ENCODE measurements at regions not wholly inside any gene's neighbourhood (a gene's known extent, or its start where the extent isn't known, plus 50 kb on each side); places are given as distances from the start of the nearest gene placed in this dataset.

- no peak overlapping the region for H3K4me2 ChIP-seq
- 56% methylated on average over 1 of the region's 1 CpG for WGBS (ENCODE audit: missing lambda C conversion rate)
- H3K9me3 ChIP-seq: no peaks in the 10 kb centered on the region
- TF ChIP-seq CEBPB (IDR thresholded peaks at IDR 0.05) (no peak), RAD21 (conservative IDR thresholded peaks at IDR 0.05 in 1 of 2, IDR thresholded peaks at IDR 0.05 in 1 of 2) (no peak), MAZ (IDR thresholded peaks at IDR 0.05; ENCODE audit: borderline replicate concordance, low read depth, low read length) (no peak), FOSB (CRISPR knock-in tag; IDR thresholded peaks at IDR 0.05) (no peak), HES2 (IDR thresholded peaks at IDR 0.05) (no peak)
- H3K4me1 ChIP-seq: no peaks in the 10 kb centered on the region
- FAIRE-seq (no peak), ATAC-seq (no peak), DNase-seq (ENCODE audit: low read depth in 1 of 2, low spot score in 1 of 2) (no peak)
- POLR2A ChIA-PET: no interaction called here
- CTCF ChIA-PET: no interaction called here
- no peak overlapping the region for H3K27ac ChIP-seq
- no peak overlapping the region for H3K4me3 ChIP-seq
These were observed 860.9 kb upstream of the SLITRK6 start for GRCh38 chr13:86660090-86660489.

GRCh38 chr13:86665842-86666241, 866.6 kb upstream of the SLITRK6 start:
- ATAC-seq (no peak), DNase-seq (ENCODE audit: low read depth in 1 of 2, low spot score in 1 of 2) (no peak), FAIRE-seq (no peak)
- no peak overlapping the region for H3K27ac ChIP-seq
- H3K4me2 ChIP-seq: no peak overlapping the region
- no peak overlapping the region for H3K4me3 ChIP-seq
- TF ChIP-seq MAFK (IDR thresholded peaks at IDR 0.05; ENCODE audit: partially characterized antibody) (peak; percentile 60), HOXB5 (CRISPR knock-in tag; IDR thresholded peaks at IDR 0.05) (no peak)
- ChIA-PET CTCF (no interaction called here), POLR2A (no interaction called here)
- no peaks in the 10 kb centered on the region for H3K4me1 ChIP-seq
- WGBS (ENCODE audit: missing lambda C conversion rate): 45% methylated on average over 3 of the region's 3 CpGs
- H3K9me3 ChIP-seq: no peaks in the 10 kb centered on the region

- no peak overlapping the region for H3K4me3 ChIP-seq
- DNase-seq (ENCODE audit: low read depth in 1 of 2, low spot score in 1 of 2): no peak
- no peak overlapping the region for H3K27ac ChIP-seq
- H3K4me2 ChIP-seq: no peak overlapping the region
- no peak for ATAC-seq
- ChIA-PET CTCF (no interaction called here), POLR2A (no interaction called here)
- FAIRE-seq: no peak
- TF ChIP-seq TP53 (CRISPR knock-in tag; IDR thresholded peaks at IDR 0.05): no peak
- no peak for TF ChIP-seq NR3C1 (IDR thresholded peaks at IDR 0.05)
- TF ChIP-seq RFX5 (IDR thresholded peaks at IDR 0.05): no peak
- TF ChIP-seq ZSCAN20 (CRISPR knock-in tag; IDR thresholded peaks at IDR 0.05): no peak
- no peak for TF ChIP-seq CHD4 (IDR thresholded peaks at IDR 0.05; ENCODE audit: borderline replicate concordance)
- TF ChIP-seq HOXB5 (CRISPR knock-in tag; IDR thresholded peaks at IDR 0.05): no peak
- TF ChIP-seq HOXA7 (CRISPR knock-in tag; IDR thresholded peaks at IDR 0.05): no peak
- TF ChIP-seq ATOH8 (CRISPR knock-in tag; IDR thresholded peaks at IDR 0.05; ENCODE audit: low read depth): no peak
- no peak for TF ChIP-seq USF2 (IDR thresholded peaks at IDR 0.05)
- TF ChIP-seq E2F6 (IDR thresholded peaks at IDR 0.05; ENCODE audit: borderline replicate concordance, low read depth): no peak
- no peak for TF ChIP-seq KDM5A (IDR thresholded peaks at IDR 0.05)
- no peak for TF ChIP-seq ELK1 (IDR thresholded peaks at IDR 0.05; ENCODE audit: low read depth, low read length)
- TF ChIP-seq POLR2A (IDR thresholded peaks at IDR 0.05; ENCODE audit: low read length): no peak
- TF ChIP-seq CHD2 (IDR thresholded peaks at IDR 0.05; ENCODE audit: low read length, partially characterized antibody): no peak
- H3K4me1 ChIP-seq: no peaks in the 10 kb centered on the region
- no peaks in the 10 kb centered on the region for H3K9me3 ChIP-seq
These were observed 874.8 kb upstream of the SLITRK6 start for GRCh38 chr13:86673931-86674431.
